IMR-90 (cell line): ENCODE measurements at regions not wholly inside any gene's neighbourhood (a gene's known extent, or its start where the extent isn't known, plus 50 kb on each side); places are given as distances from the start of the nearest gene placed in this dataset.

ENCODE experiments used
- ATAC-seq: fragments of 200-7000 bp; cut with Tn5 transposase; 2 replicates; pipeline ENCODE4 v1.9.1; 2020; ENCODE audit warnings: low read depth, mild to moderate bottlenecking, moderate library complexity
- BruUV-seq: library from RNA; stranded (reverse); fragments of 400-500 nt; replicated peaks from 2 replicates; lab custom pipeline; 2021; lab: Mats Ljungman, UMichigan
- CTCF ChIA-PET: fragments of 300-600 bp; formaldehyde crosslinking; extraction: SDS; loops from one replicate; lab custom pipeline; 2021; ENCODE audit warnings: antibody characterized with exemption; lab: Yijun Ruan, JAX
- POLR2A ChIA-PET: fragments of 300-600 bp; sonication (Branson Sonifier 250); formaldehyde crosslinking; loops from one replicate; lab custom pipeline; 2022; ENCODE audit warnings: antibody characterized with exemption; ENCODE audit not compliant: unreplicated experiment; lab: Charles Lee
- DNase-seq: peaks from one replicate; pipeline ENCODE4 v3.0.0; 2013
- H2AFZ ChIP-seq: replicated peaks from 2 replicates; pipeline ENCODE3; 2013; ENCODE audit warnings: low read length, mild to moderate bottlenecking; ENCODE audit not compliant: poor library complexity
- H2AK5ac ChIP-seq: 2 replicates; pipeline ENCODE4 v1.6.1; 2013; ENCODE audit warnings: low read depth, low read length, inconsistent platforms
- H2AK9ac ChIP-seq: replicated peaks from 2 replicates; pipeline ENCODE3; 2013; ENCODE audit warnings: mild to moderate bottlenecking, low read depth, low read length, moderate library complexity; ENCODE audit not compliant: poor library complexity
- H2BK120ac ChIP-seq: 2 replicates; pipeline ENCODE4 v1.6.1; 2013; ENCODE audit warnings: low read depth, low read length, inconsistent platforms
- H2BK15ac ChIP-seq: 3 replicates; pipeline ENCODE4 v1.6.1; 2013; ENCODE audit warnings: low read depth, low read length, inconsistent platforms
- H2BK20ac ChIP-seq: 2 replicates; pipeline ENCODE4 v1.6.1; 2013; ENCODE audit warnings: low read depth, mild to moderate bottlenecking, inconsistent platforms, low read length, moderate library complexity
- H2BK5ac ChIP-seq: 2 replicates; pipeline ENCODE4 v1.6.1; 2013; ENCODE audit warnings: mild to moderate bottlenecking, low read depth, low read length, inconsistent platforms; ENCODE audit not compliant: poor library complexity, severe bottlenecking
- H3K14ac ChIP-seq: replicated peaks from 2 replicates; pipeline ENCODE4 v1.6.1; 2013; ENCODE audit warnings: low read depth, low read length, inconsistent platforms
- H3K18ac ChIP-seq: 2 replicates; pipeline ENCODE4 v1.6.1; 2013; ENCODE audit warnings: low read depth, low read length, control low read depth
- H3K23ac ChIP-seq: 2 replicates; pipeline ENCODE4 v1.6.1; 2013; ENCODE audit warnings: low read depth, low read length, inconsistent platforms
- H3K27ac ChIP-seq: 2 replicates; pipeline ENCODE4 v1.5.1; 2013; ENCODE audit warnings: mild to moderate bottlenecking, control low read depth, low read length; ENCODE audit not compliant: insufficient read depth
- H3K27me3 ChIP-seq: 2 replicates; pipeline ENCODE4 v1.6.1; 2013; ENCODE audit warnings: low read length; ENCODE audit not compliant: control insufficient read depth, insufficient read depth
- H3K36me3 ChIP-seq: 2 replicates; pipeline ENCODE4 v1.6.1; 2013; ENCODE audit warnings: low read length, mixed read lengths; ENCODE audit not compliant: control insufficient read depth, insufficient read depth
- H3K4ac ChIP-seq: 2 replicates; pipeline ENCODE4 v1.6.1; 2013; ENCODE audit warnings: low read depth, low read length, inconsistent platforms
- H3K4me1 ChIP-seq: 2 replicates; pipeline ENCODE4 v1.6.1; 2013; ENCODE audit warnings: low read length, mixed read lengths; ENCODE audit not compliant: control insufficient read depth, insufficient read depth
- H3K4me2 ChIP-seq: 2 replicates; pipeline ENCODE4 v1.6.1; 2013; ENCODE audit warnings: low read depth, mild to moderate bottlenecking, control low read depth, low read length, moderate library complexity
- H3K4me3 ChIP-seq: 2 replicates; pipeline ENCODE4 v1.5.1; 2013; ENCODE audit warnings: low read depth, mild to moderate bottlenecking, control low read depth, low read length, moderate library complexity; ENCODE audit not compliant: insufficient read depth
- H3K56ac ChIP-seq: 2 replicates; pipeline ENCODE4 v1.6.1; 2013; ENCODE audit warnings: low read length, inconsistent platforms; ENCODE audit not compliant: insufficient read depth; ENCODE audit errors: extremely low read depth
- H3K79me1 ChIP-seq, 2 experiments: 2 replicates each; pipeline ENCODE4 v1.6.1; 2013; ENCODE audit warnings: low read length in 2 of 2, inconsistent platforms in 1 of 2, low read depth in 1 of 2
- H3K9ac ChIP-seq: 2 replicates; pipeline ENCODE4 v1.6.1; 2013; ENCODE audit warnings: low read depth, low read length, control low read depth
- H3K9me1 ChIP-seq: 2 replicates; pipeline ENCODE4 v1.6.1; 2013; ENCODE audit warnings: low read length, inconsistent platforms; ENCODE audit not compliant: insufficient read depth
- H3K9me3 ChIP-seq: 2 replicates; pipeline ENCODE4 v1.6.1; 2013; ENCODE audit warnings: low read length; ENCODE audit not compliant: control insufficient read depth, insufficient read depth
- H4K20me1 ChIP-seq: 2 replicates; pipeline ENCODE4 v1.6.1; 2013; ENCODE audit warnings: low read length, inconsistent platforms; ENCODE audit not compliant: insufficient read depth
- H4K5ac ChIP-seq: 2 replicates; pipeline ENCODE4 v1.6.1; 2013; ENCODE audit warnings: mild to moderate bottlenecking, low read depth, low read length, control low read depth
- H4K8ac ChIP-seq, 2 experiments: 2 replicates each; pipeline ENCODE4 v1.6.1; 2013; ENCODE audit warnings: low read depth in 2 of 2, low read length in 2 of 2, control low read depth in 1 of 2, inconsistent platforms in 1 of 2
- H4K91ac ChIP-seq: 2 replicates; pipeline ENCODE4 v1.6.1; 2013; ENCODE audit warnings: low read depth, low read length, inconsistent platforms; ENCODE audit not compliant: insufficient read depth
- BHLHE40 ChIP-seq: fragments of 150-350 bp; IDR thresholded peaks from 2 replicates; pipeline ENCODE4 v1.6.1; 2016; ENCODE audit warnings: mild to moderate bottlenecking, low read depth, low read length
- CEBPB ChIP-seq: IDR thresholded peaks from 2 replicates; pipeline ENCODE4 v1.6.1; 2012; ENCODE audit warnings: low read depth, low read length, improper control_type of control experiment
- CHD1 ChIP-seq: IDR thresholded peaks from 2 replicates; pipeline ENCODE4 v1.6.1; 2012; ENCODE audit warnings: low read depth, low read length, improper control_type of control experiment
- ELK1 ChIP-seq: fragments of 150-350 bp; IDR thresholded peaks from 2 replicates; pipeline ENCODE4 v1.6.1; 2016; ENCODE audit warnings: low read depth, mild to moderate bottlenecking, low read length, moderate library complexity, borderline replicate concordance
- FOS ChIP-seq: fragments of 150-350 bp; IDR thresholded peaks from 2 replicates; pipeline ENCODE4 v1.6.1; 2016; ENCODE audit warnings: low read depth, low read length
- MAFK ChIP-seq: IDR thresholded peaks from 2 replicates; pipeline ENCODE4 v1.6.1; 2012; ENCODE audit warnings: low read depth, low read length, improper control_type of control experiment
- MAZ ChIP-seq: IDR thresholded peaks from 2 replicates; pipeline ENCODE4 v1.6.1; 2012; ENCODE audit warnings: low read depth, mild to moderate bottlenecking, low read length, improper control_type of control experiment, moderate library complexity, borderline replicate concordance
- MXI1 ChIP-seq: IDR thresholded peaks from 2 replicates; pipeline ENCODE4 v1.6.1; 2012; ENCODE audit warnings: low read depth, mild to moderate bottlenecking, low read length, moderate library complexity, borderline replicate concordance
- NFE2L2 ChIP-seq: fragments of 150-350 bp; IDR thresholded peaks from 2 replicates; pipeline ENCODE4 v1.6.1; 2016; ENCODE audit warnings: low read depth, mild to moderate bottlenecking, low read length
- POLR2A ChIP-seq: IDR thresholded peaks from 2 replicates; pipeline ENCODE4 v1.6.1; 2012; ENCODE audit warnings: mild to moderate bottlenecking, low read depth, low read length
- RAD21 ChIP-seq: IDR thresholded peaks from 2 replicates; pipeline ENCODE4 v1.6.1; 2012; ENCODE audit warnings: low read length, improper control_type of control experiment
- RCOR1 ChIP-seq: IDR thresholded peaks from 2 replicates; pipeline ENCODE4 v1.6.1; 2012; ENCODE audit warnings: mild to moderate bottlenecking, low read length, improper control_type of control experiment; ENCODE audit not compliant: insufficient replicate concordance
- RFX5 ChIP-seq: IDR thresholded peaks from 2 replicates; pipeline ENCODE4 v1.8.0; 2012; ENCODE audit warnings: low read depth, mild to moderate bottlenecking, low read length, moderate library complexity
- SMC3 ChIP-seq: fragments of 150-350 bp; IDR thresholded peaks from 2 replicates; pipeline ENCODE4 v1.6.1; 2016; ENCODE audit warnings: low read depth, mild to moderate bottlenecking, antibody characterized with exemption, low read length, moderate library complexity
- USF2 ChIP-seq: fragments of 150-350 bp; IDR thresholded peaks from 2 replicates; pipeline ENCODE4 v1.6.1; 2017; ENCODE audit warnings: mild to moderate bottlenecking, antibody characterized with exemption, low read length, low read depth
- WGBS, 2 experiments: methylation state at CpG; one replicate each; pipeline versions ENCODE4 v1.1.5 to v1.1.7; 2013; ENCODE audit warnings: missing lambda C conversion rate in 2 of 2; ENCODE audit not compliant: insufficient read length in 1 of 2; ENCODE audit errors: extremely low coverage in 2 of 2; 5-methylcytosine and 5-hydroxymethylcytosine counted together
- dilution Hi-C: fragments of 300-500 bp; cut with HindIII; formaldehyde crosslinking; loops from one replicate; pipeline ENCODE4 v1.14.3; 2018; ENCODE audit warnings: low sequenced_read_pairs; ENCODE audit not compliant: unreplicated experiment
- in situ Hi-C: fragments of 300-500 bp; cut with MboI; formaldehyde crosslinking; loops from 3 replicates; pipeline ENCODE4 v1.14.3; 2019; ENCODE audit warnings: low sequenced_read_pairs, inconsistent platforms, mixed read lengths
- intact Hi-C: fragments of 100-400 bp; cut with micrococcal nuclease; formaldehyde crosslinking; loops from 2 replicates; pipeline ENCODE4 v1.10.0; 2022
- TF ChIP-seq, protein P1 (sequence below): conservative IDR thresholded peaks from 2 replicates; pipeline ENCODE4 v1.5.1; 2012; ENCODE audit warnings: mild to moderate bottlenecking, low read depth, low read length, improper control_type of control experiment

- ATAC-seq, result no peak
- Histone ChIP-seq H2BK5ac (no peak overlapping the region), H3K4me1 (no peaks in the 10 kb centered on the region), H3K18ac (no peak overlapping the region), H3K36me3 (no peaks in the 10 kb centered on the region), H3K9me1 (no peaks in the 10 kb centered on the region), H3K79me1 (no peaks in the 10 kb centered on the region), H3K4me2 (no peak overlapping the region), H3K9ac (no peak overlapping the region), H3K27me3 (0 out of 2 replicates have a peak, but pooled peaks cover 2% of the 10 kb centered on the region), H4K5ac (no peak overlapping the region), H3K4ac (no peak overlapping the region), H2BK20ac (no peak overlapping the region), H4K91ac (no peak overlapping the region), H2AFZ (no peak overlapping the region), H4K20me1 (no peaks in the 10 kb centered on the region), H2BK15ac (no peak overlapping the region), H2AK9ac (no peak overlapping the region), H3K14ac (no peak overlapping the region), H2AK5ac (no peak overlapping the region), H3K4me3 (no peak overlapping the region), H2BK120ac (no peak overlapping the region), H3K23ac (no peak overlapping the region), H4K8ac (no peak overlapping the region), H3K27ac (no peak overlapping the region), H3K9me3 (no peaks in the 10 kb centered on the region), H3K56ac (no peak overlapping the region)
- no peak for DNase-seq
- intact Hi-C loops, result loop anchor here (10.0 kb wide), 1 partner anchor 171 kb away; no protein-coding TSS in a partner anchor
- TF ChIP-seq MAZ (no peak), RAD21 (no peak), ELK1 (no peak), BHLHE40 (no peak), SMC3 (no peak), RFX5 (no peak), CHD1 (no peak), CEBPB (no peak), FOS (no peak), NFE2L2 (no peak), MXI1 (no peak), POLR2A (no peak), MAFK (no peak), USF2 (no peak), RCOR1 (no peak)
- TF ChIP-seq, protein P1, sequence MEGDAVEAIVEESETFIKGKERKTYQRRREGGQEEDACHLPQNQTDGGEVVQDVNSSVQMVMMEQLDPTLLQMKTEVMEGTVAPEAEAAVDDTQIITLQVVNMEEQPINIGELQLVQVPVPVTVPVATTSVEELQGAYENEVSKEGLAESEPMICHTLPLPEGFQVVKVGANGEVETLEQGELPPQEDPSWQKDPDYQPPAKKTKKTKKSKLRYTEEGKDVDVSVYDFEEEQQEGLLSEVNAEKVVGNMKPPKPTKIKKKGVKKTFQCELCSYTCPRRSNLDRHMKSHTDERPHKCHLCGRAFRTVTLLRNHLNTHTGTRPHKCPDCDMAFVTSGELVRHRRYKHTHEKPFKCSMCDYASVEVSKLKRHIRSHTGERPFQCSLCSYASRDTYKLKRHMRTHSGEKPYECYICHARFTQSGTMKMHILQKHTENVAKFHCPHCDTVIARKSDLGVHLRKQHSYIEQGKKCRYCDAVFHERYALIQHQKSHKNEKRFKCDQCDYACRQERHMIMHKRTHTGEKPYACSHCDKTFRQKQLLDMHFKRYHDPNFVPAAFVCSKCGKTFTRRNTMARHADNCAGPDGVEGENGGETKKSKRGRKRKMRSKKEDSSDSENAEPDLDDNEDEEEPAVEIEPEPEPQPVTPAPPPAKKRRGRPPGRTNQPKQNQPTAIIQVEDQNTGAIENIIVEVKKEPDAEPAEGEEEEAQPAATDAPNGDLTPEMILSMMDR, result no peak
- dilution Hi-C loops, result no loop called here
- 20% methylated on average over 1 of the region's 3 CpGs; no CpG with 5 or more reads in 1 of the 2 experiments for WGBS, 2 experiments
- CTCF ChIA-PET, result interaction anchor here (0.7 to 1.3 kb wide), 2 partner anchors 13 to 100 kb away, joined by 3 to 4 read pairs; no protein-coding TSS in a partner anchor
- in situ Hi-C loops, result no loop called here
- POLR2A ChIA-PET, result no interaction called here
- BruUV-seq, result no TSS peak
These were observed 104.0 kb upstream of the IGLL5 start for GRCh38 chr22:22783575-22783974.
